IPS-NIHi7 (cell line): ENCODE measurements at regions not wholly inside any gene's neighbourhood (a gene's known extent, or its start where the extent isn't known, plus 50 kb on each side); places are given as distances from the start of the nearest gene placed in this dataset.
"Not testable (repeated sequence)": the region's sequence is repeated elsewhere in the genome, so short reads cannot be mapped to it uniquely, and the experiment has no call there.

ENCODE experiments used
- DNase-seq: peaks from one replicate; pipeline ENCODE4 v3.0.0; 2012; ENCODE audit warnings: mixed read lengths; ENCODE audit errors: extremely low spot score

GRCh38 chr6:56746767-56747504 is 104.2 kb upstream of the DST start:
- DNase-seq: no peak

GRCh38 chr6:56745971-56746370 is 103.3 kb upstream of the DST start:
- no peak for DNase-seq

- DNase-seq: no peak
Observed at GRCh38 chr6:56745081-56745480, 102.4 kb upstream of the DST start.

DNA sequence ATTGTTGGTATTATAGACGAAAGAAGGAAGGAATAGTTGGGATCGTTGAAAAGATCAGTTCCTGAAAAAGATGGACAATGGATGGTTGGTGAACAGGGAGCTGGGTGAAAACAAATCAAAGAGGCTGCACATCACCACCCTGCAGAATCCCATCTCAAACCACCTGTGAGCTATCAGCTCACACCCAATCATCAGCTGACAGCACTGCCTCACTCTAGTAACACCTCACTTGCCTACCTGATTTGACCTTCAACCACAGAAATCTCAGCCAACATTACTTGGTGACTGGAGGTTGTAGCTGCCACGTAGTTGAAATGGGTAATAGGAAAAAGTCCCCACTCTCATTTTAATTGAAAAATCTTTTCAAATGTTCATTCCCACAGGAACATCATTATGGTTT is 101.8 kb upstream of the DST start:
- DNase-seq: no peak

DNA sequence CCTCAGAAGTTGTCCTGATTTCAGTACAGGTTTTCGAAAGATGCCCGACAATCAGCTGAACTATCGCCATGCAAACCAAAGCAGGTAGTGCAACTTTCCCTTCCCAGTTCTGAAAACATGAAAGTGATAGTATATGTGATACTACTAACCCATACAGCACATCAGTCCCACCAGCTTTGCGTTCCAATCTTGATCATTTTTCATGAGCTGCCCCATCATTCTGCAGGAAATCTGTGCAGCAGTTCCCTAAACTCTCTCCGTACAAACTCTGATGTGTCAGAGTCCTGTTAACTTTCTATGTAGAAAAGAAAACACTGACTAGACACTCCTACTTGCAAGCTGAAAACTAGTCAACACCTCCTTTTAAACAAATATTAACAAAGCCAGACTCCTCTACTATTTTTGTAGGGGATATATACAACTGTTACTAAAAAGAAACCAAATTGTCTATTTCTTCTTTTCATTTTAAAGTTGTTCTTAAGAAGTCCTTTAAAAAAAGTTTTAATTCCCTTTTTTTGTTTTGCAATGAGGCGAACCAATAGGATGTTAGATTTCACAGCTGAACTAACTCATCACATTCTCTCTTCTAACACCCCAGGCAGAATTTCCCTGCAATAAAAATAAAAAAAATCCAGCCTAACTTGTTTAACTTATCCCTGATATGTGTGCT is 99.6 kb upstream of the DST start:
- no peak for DNase-seq

DNA sequence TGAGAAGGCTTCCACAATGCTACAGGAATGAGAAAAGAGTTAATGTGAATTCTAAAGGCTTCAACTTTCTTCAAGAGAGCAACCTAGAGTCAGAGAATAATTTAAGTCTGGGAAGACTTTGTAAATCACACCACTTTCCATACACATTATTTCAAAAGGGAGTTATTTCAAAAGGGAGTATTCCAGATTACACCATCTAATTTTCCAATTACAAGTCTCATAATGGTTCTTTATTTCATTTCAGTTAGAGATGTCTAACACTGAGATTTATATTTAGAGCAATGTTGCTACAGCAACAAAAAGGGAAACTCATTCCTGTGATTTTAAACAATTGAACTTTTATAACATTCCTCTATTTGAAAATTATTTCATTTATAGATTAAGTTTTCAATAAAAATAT is 98.8 kb upstream of the DST start:
- no peak for DNase-seq

DNA sequence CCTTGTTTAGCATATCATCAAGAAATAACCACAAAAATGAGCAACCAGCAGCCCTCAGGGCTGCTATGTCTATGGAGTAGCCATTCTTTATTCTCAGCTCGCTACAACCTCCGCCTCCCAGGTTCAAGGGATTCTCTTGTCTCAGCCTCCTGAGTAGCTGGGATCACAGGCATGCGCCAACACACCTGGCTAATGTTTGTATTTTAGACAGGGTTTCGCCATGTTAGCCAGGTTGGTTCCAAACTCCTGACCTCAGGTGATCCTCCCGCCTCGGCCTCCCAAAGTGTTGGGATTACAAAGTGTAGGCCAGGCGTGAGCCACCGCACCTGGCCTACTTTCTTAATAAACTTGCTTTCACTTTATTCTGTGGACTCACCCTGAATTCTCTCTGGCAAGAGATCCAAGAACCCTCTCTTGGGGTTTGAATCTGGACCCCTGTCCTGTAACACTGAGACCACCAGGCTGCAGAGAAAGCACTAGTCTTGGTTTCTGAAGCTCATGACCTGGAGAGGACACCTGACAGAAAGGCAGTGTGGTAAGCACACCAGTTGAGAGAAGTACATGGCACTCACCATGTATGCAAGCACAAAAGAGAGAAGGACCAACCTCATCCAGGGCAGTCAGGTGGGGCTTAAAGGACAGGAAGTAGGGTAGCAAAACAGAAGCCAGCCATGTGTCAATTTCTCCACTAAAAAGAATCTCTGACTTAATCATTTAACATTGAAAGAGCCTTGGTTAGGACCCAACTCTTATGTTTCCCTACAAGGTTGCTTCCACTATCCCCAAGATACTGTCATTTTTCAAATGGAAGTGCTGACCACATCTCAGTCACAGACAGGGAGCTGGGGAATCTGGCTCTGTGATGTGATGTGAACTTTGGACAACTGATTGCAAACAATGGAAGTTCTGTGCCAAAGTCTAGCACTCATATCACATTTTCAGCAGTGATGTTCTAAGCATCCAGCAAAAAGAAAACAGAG is 97.4 kb upstream of the DST start:
- DNase-seq: no peak

GRCh38 chr6:56736804-56737203 is 94.1 kb upstream of the DST start:
- no peak for DNase-seq

DNA sequence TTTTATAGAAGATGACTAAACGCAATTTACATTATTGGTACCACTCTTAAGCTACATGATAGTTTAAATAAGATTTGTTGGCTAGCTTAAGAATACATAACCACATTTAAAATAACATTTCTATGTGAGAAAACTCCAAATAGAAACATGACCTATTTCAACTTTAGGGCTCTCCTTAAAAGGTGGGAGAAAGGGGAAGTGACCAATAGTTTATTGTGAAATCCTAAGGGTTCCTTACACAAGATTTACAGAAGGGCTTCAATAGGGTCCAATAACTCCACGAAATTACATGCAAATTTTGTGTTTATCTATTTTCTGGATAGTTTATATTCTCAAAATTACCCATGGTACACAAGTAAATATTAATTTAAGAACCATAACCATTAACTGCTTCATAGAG is 91.6 kb upstream of the DST start:
- DNase-seq: no peak

GRCh38 chr6:56733211-56733697 is 90.6 kb upstream of the DST start:
- no peak for DNase-seq

DNA sequence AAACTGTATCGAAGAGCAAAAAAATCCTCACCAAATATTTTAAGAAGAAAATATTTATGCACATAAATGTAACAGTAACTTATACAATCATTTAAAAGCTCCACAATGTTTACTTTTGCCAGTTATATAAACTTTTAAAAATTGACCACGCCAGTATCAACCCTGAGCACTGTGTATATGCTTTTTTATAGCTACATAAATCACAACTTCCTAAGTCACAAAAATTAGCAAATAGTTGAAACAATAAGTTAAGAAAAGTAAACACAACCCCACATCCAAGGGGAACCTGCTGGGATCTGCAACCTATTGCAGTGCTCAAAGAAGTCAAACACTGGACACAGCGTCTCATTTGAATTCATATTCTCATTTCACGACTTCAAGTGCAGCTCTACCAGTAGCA is 89.8 kb upstream of the DST start:
- DNase-seq: no peak

DNA sequence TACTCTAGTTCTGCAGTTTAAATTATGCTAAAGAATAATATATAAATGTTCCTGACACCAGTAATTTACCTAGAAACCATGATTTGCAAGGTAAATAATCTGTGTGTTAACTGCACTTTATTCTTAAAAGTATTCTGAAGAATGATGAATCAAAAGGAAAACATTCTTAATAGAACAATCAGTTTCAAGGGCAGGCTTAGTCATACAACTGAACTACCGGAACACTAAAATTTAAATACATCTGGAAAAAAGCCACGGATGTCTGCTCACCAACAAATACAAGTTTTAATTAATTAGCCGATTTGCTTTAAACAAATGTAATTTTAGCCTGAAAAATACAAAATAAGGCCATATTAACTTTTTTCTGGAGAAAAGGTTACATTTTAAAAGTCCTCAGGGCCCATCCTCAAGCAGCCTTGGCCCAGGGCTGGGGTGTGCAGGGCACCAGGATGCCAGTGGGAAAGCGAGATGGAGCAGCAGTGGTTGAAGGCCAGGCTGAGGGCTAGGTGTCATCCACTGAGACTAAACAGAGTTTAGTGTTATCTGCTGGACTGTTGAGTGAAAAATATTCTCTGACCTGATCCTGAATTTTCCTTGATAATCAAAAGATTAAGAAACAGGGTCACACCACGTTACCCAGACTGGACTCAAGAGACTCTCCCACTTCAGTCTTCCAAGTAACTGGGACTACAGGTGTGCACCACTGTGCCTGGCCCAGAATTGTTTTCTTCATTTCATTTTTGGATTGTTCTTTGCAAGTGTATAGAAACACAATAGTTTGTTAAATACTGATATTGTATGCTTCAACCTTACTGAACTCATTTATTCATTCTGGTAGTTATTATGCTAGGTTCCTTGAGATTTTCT is 88.2 kb upstream of the DST start:
- DNase-seq: no peak

GRCh38 chr6:56729719-56730118 is 87.0 kb upstream of the DST start:
- DNase-seq: no peak

GRCh38 chr6:56729166-56729565 is 86.5 kb upstream of the DST start:
- DNase-seq: not testable (repeated sequence)

GRCh38 chr6:56727097-56727850 is 84.6 kb upstream of the DST start:
- DNase-seq: no peak

GRCh38 chr6:56725254-56725653 is 82.6 kb upstream of the DST start:
- DNase-seq: no peak

DNA sequence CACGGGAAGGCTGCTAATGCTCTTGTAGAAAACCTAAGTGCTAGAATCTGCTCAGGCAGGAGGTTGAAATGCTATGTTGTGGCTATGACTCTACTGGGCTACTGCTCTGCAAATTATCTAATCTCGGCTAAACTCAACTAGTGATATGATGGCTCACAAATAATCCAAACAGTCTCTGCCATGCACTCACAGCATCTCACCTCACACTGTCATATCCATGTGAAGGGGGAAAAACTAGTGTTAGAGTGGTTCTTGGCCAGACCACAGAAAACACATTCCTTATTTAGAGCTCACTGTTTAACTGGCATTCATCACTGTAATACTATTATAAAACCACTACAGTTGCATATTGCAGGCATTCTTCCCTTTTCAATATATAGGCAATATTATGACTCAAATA is 81.8 kb upstream of the DST start:
- DNase-seq: no peak

GRCh38 chr6:56720882-56721281 is 78.2 kb upstream of the DST start:
- no peak for DNase-seq

- DNase-seq: not testable (repeated sequence)
Observed at GRCh38 chr6:56720202-56720601, 77.5 kb upstream of the DST start.

DNA sequence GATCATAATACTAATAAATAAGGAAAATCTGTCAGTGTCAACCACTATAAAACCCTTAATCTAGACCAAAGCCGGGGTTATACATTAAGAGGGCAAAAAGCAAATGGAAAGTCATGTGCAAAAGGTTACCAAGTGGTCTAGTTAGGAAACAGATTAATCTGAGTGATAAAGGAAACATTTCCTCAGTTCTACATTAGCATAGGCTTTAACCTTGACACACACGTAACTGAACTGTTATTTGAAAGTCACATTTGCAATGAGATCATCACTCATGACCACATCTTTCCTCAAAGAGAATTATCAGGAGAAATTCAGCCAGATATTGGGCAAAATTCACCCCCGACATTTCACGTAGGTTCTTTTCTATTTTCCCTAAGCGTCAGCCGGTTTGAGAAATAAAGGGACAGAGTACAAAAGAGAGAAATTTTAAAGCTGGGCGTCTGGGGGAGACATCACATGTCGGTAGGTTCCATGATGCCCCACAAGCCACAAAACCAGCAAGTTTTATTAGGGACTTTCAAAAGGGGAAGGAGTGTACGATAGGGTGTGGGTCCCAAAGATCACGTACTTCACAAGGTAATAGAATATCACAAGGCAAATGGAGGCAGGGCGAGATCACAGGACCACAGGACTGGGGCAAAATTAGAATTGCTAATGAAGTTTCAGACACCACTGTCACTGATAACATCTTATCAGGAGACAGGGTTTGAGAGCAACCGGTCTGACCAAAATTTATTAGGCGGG is 76.8 kb upstream of the DST start:
- not testable (repeated sequence) for DNase-seq
